NCI-H82 treated with DMSO at 0.1 percent for 48 hours (cell line): ENCODE measurements at regions not wholly inside any gene's neighbourhood (a gene's known extent, or its start where the extent isn't known, plus 50 kb on each side); places are given as distances from the start of the nearest gene placed in this dataset.

Source experiments
- DNase-seq: peaks from one replicate; lab custom pipeline; 2025; ENCODE audit not compliant: unreplicated experiment; lab: John Stamatoyannopoulos, UW

DNA sequence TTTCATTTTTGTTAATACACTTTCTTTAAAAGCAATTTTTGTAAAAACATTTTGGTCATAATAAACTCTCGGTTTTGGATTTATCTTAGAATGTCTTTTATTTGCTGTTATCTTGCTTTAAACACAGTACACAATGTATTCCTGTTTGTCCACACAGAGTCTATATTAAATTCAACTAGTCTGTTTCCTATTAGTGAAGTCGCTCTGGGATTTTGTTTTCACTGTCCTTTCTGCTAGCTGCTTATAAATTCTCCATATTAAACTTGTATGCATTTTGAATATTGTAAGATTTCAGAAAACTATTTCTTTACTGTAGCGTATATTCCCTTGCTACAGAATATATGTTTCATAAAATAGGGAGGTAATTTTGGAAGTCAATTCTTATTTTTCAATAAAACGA is 630.2 kb downstream of the HDGFL1 start:
- DNase-seq = no peak

DNA sequence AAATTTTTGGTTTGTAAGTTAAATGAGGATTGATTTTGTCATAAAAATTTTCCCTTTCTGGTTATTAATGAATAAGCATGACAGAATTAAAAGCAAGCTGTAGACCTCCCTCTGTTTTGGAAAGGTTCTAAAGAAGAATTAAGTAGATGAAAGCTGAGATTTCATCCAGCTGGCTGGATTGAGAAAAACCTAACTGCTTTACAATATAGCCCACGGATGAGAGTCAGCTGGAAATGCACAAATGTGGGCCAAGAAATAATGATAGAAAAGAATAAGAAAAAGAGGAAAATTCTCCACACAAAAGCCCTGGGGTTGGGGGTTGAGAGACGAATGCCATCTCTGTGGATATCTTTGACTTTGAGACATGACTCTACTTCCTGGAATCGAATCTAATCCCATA is 631.6 kb downstream of the HDGFL1 start:
- DNase-seq = no peak

DNA sequence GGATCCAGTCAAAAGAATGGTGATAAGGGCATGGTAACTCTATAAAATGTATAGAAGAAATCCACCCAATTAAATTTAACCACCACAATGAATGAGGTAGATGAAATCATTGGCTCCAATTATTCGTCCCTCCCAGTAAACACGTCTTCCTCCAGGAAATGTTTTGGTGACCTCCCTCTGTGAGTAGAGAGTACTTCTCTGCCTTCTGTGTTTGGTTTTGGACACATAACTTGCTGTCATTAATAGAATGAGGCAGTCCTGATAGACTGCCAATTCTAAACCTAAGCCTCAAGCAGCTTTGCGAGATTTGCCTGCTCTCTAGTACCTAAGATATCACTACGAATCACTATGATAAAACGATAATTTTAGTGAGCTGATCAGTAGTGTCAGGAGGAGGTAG is 632.8 kb downstream of the HDGFL1 start:
- no peak for DNase-seq

DNA sequence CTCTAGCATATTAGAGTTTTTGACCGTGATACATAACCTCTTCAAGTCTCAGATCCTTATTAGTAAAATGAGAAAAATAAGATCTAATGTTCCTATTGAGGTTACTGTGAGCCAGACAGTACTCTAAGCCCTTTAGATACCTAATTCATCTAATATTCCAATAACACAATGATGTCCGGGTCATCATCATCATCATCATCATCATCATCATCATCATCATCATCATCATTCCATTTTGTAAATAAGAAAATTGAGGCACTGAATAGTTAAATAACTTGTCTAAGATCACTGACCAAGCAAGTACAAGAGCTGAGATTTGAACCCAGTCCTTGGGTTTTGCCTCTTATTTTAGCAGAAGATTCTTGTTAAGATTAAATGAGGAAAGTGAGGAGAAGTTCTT is 643.0 kb downstream of the HDGFL1 start:
- no peak for DNase-seq

DNA sequence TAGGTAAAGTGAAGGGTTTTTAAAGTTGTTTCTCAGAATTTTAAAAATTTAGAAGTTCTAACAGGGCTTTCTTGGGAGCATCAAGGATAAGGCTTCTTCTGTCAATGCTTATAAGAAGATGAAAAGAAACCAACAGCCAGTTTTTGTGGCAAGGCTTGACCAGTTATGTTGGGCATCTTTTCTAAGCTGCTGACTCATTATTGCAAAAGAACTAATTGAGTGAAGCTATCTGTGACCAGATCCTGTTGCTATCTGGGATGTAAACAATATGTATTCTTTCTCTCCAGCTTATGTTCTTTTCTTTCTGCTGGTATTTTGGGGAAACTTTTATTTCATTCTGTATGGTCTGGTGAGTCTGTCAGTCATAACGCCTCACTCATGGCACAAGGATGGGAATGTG is 643.8 kb downstream of the HDGFL1 start:
- no peak for DNase-seq

DNA sequence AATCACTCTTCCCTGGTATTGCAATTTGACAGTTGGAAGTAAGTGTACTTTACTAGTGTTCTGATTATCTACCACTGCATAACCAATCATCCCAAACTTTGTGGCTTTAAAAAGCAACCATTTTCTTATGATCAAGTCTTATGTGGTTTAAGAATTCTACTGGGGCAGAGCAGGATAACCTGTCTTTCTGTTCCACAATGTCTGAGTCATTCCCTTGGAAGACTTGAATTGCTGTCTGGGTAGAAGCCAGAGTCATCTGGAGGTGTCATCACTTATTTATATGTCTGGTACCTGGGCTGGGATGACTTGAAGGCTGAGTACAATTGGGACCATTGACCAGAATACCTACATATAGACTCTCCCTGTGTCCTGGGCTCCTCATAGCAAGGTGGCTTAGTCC is 644.3 kb downstream of the HDGFL1 start:
- DNase-seq = no peak

DNA sequence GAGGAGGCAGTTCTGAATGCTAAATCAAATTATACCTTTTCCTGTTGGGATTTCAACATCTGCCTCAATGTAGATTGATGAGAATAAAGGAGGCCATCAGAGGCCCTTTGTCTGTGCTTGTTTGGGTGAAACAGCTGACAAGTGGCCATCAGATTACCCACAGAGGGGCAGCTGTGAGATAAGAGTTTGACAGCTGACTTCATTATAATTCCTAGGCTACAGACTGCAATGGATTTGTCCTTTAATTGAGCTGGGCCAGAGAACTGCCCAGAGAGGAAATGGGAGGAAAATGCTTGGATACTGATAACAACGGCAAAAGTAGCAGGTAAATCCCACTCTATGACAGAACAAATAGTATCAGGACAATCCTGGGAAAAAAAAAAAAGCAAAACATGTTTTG is 649.4 kb downstream of the HDGFL1 start:
- peak; percentile 40 for DNase-seq

DNA sequence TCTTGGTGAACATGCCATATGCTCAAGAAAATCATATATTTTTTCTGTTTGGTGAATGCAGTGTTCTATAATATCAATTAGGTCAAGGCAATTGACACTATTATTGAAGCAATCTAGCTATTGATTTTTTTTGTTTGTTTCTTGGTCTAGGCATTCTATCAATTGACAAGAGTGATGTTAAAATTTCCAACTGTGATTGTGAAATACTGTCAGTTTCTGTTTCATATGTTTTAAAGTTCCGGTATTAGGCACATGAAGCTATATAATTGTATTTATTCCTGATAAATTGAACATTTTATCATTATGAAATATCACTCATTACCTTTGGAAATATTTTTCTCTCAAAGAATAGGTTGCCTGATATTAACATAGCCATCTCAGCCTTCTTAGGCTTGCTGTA is 653.4 kb downstream of the HDGFL1 start:
- DNase-seq = no peak

DNA sequence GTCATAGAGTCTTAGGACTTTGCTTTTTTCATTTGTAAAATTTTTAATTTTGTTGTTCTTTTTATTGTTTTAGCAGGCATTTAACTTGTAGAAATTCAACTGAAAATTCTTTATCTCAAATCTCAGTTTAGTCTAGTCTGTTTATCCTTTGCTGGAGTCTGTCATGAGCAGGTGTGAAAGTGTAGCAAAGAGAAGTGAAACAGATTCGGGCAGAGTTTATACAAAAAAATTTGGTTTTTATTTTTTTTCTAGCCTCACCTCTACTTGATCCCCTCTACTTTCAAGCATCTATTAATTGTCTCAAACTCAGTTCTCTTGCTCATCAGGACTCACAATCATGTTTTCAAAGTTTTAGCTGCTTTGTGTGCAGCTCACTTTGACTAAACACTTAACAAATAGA is 655.2 kb downstream of the HDGFL1 start:
- no peak for DNase-seq

DNA sequence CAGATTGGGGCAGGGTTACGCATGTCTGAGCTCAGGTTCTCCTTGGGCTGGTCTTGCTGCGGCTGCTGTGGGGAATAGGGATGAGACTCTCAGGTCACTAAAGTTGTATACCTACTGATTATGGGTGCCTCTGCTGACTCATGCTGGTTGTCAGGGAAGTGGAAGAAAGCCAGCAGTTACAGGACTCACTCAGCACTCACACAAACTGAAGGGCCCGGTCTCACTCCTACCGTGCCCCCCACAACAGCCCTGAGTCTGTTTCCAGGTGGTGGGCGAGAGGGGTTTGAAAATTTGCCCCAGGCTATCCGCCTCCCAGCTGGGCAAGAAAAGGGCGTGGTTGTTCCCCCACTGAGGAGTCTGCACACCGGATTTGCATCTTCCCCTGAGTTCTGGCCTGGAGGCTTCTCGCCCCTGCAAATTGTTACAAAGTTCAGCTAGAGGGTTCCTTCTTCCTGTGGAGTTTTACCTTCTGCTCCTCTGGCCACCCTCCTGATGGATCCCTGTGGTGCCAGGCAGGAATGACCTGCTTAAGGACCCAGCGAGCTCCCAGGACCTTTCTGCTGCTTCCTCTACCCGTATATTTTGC is 659.2 kb downstream of the HDGFL1 start:
- no peak for DNase-seq

DNA sequence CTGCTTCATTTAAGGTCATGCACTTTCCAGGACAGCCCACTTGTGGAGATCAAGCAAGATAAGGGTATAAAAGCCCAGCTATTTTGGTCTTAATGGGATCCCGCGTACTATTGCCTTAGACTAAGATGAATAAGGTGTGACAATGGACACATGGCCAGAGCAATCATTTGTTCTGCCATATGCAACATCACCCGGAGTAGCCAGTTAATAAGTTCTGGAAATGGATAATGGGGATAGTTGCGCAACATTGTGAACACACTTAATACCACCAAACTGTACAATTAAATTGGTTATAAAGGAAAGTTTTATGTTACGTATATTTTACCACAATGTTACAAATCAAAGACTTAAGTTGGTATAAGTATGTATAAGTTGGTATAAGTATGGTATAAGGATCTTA is 674.5 kb downstream of the HDGFL1 start:
- no peak for DNase-seq

DNA sequence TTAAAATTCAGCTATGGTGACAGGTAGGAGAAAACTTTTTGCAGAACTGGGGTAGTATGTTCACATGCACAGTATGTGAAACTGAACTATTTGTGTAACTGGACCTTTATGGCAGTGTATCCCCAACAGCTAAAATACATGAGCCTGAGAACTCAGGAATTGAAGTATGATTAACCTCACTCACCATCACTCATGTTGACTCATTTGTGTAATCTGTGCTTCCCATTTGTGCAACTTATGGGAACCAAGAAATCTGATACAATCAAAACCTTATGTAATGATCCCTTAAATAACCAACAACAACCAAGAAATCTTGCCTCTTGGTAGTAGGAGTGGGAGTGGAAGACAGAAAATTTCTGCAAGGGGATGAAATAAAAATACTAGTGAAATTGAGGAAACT is 674.9 kb downstream of the HDGFL1 start:
- no peak for DNase-seq

DNA sequence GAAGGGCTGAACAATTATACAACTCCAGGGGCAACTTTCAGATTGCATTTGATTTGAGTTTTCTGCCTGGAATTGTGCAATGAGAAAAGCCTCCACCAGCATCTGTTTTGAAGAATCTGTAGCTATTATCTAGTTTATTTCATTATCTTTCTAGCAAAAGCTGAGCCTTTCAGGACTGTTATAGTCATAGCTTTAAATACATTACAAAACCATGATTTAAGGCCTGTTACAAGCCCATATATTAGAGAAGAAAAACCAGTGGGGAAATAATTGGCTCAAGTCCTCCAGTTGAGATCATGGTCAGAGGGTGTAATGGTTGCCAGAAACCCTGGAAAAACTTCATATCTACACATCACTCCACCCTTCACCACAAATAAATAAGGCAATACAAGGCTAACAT is 676.2 kb downstream of the HDGFL1 start:
- DNase-seq = no peak

DNA sequence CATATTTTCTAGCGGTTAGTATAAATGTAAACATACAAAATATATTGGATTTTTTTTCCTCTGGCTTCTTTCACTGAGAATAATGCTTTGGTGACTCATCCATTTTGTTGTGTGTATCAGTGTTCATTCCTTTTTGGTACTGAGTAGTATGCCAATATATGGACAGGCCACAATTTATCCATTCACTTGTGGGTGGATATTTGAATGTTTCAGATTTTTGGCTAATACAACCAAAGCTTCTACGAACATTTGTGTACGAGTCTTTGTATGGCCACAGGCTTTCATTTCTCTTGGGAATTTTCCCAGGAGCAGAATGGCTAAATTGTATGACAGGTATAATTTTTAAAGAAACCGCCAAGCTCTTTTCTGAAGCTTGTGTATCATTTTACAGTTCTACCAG is 677.5 kb downstream of the HDGFL1 start:
- DNase-seq = no peak

DNA sequence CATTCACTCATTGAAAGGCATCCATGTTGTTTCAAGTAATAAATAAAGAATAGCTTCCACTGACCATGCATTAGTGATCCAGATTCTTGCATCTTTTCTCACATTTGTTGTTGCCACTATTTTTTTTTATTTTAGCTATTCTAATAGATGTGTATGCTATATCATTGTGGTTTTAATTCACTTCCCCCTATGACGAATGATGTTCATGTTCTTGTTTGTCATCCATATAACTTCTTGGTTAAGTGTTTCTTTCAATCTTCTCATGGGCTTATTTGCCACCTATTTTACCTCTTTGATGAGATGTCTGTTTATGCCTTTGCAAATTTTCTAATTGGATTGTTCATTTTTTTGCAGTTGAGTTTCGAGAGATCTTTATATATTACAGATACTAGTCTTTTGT is 681.2 kb downstream of the HDGFL1 start:
- no peak for DNase-seq

DNA sequence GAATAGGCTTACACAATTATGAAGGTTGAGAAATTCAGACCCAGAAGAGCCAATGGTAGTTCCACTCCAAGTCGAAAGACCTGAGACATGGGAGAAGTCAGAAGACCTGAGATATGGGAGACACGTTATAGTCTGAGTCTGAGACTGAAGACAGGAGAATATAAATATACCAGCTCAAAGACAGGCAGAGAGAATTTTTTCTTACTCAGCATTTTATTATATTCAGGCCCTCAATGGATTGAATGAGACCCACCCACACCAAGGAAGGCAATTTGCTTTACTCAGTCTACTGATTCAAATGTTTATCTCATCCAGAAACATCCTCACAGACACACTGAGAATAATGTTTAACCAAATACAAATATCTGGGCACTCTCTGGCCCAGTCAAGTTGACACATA is 693.5 kb downstream of the HDGFL1 start:
- no peak for DNase-seq

DNA sequence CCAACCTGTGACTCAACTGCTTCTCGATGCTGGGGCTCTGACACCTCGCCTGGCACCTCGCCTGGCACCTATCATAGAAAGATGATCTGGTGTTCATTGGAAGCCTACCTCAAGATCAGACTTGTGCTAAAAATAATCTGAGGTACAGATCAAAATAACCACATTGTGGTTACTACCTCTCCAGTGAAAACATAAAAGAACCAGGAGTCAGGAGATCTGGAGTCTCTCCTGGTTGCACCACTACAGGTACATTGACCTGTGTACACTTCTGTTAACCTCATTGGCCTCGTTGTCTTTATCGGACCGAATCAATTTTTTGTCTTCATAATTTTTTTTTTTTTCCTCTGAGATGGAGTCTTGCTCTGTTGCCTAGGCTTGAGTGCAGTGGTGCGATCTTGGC is 695.9 kb downstream of the HDGFL1 start:
- no peak for DNase-seq

DNA sequence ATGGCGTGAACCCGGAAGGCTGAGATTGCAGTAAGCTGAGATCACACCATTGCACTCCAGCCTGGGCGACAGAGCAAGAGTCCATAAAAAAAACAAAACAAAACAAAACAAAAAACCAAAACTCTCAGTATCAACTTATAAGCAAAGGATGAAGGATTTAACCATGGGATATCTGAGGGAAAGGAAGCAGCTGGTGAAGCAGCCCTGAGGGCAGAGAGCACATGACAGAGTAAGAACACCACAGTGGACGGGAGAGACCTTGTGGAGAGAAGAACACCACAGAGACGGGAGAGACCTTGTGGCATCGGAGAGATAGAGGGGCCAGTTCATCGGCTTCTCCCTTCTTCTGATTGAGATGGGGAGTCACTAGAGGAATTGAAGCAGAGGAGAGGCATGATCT is 697.2 kb downstream of the HDGFL1 start:
- DNase-seq = no peak

DNA sequence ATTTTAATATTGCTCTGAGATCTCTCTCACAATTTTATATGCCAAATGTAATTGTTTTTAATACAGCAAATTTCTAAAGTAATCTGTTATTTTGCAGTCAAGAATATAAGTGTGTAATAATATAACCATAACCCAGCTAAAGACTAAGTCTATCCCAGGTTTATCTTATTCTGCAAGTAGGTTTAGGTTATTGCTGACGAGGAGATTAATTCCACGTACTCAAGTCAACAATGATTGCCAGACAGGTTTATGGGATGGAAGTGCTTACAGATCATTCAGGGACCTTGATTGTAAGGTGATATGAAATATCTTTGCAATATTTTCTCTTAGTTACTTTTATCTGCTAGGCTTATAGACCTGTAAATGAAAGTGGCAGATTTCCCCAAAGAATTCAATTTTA is 698.3 kb downstream of the HDGFL1 start:
- no peak for DNase-seq

DNA sequence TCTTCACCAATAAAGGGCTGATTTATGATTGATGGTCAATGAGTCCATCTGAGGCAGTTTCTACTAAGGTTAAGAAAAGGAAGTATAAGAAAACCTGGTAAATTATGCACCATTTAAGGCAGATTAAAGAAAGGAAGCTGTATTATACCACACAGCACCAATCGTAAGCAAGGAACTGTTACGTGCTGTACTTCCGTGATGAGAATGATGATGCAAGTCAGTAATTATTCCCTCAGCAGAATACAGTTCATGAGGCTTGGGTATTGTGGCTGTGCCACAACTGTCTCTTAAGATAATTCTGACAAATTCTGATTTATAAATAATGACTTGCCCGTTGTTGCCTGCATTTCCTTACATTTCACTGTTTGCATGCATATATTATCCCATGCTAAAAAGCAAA is 699.0 kb downstream of the HDGFL1 start:
- DNase-seq = no peak

DNA sequence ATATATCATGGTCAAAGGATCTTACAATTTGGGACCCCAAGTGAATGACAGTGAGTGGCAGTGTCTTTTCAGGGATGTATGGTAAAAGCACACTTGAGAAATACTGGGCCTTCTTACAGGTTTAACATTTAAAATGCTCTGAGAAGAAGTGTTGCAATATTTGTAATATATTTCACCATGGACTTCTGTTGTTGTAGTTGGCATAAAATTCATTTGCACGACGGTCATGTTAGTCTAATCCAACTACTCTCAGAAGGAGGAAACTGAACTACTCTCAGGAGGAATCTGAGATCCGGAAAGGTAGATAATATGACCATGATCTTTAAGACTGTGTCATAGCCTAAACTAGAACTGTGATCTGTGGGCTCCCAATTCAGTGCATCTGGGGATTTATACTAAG is 700.1 kb downstream of the HDGFL1 start:
- DNase-seq = no peak

DNA sequence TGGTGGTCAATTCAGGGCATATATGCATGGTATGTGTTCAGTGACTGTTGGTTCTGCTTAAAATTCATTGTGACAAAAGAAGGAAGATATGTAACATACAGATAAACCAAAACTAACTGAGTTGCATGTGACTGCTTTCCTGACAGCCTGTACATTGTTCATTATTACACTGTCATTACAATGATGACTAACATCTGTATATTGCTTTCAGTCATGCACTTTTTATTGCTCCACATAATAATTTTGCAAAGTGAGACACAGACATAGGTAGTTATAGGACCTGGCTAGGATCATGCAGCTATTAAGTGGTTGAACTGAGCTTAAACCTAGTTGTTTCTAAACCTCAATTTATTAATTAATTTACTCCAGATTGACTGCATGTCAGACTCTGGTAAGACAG is 703.2 kb downstream of the HDGFL1 start:
- no peak for DNase-seq

DNA sequence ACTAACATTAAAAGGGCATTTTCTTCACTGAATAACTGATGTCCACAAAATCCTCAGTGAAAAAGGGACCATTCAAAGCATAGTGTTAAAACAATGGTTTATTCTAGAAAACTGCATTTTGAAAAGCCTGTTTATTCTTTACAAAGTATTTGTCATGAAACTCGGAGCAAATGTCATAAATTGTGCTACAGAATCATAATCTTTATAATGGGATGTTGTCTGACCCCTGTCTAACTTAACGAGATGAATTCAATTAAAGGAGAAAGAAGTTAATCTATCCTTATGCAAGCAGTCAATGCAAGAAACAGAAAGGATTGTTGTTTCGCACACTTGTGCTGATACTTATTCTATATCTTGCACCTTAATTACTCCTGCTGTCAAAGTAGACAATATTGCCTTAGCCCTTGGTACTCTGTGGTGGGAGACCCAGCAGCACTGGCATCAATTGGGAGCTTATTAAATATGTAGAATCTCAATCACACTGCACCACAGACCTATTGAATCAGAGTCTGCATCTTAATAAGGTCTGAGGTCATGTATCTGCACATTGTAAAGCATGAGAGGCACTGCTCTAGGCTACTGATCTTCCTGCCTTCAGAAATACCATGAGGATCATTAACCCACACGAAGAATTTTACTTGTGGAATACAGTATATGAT is 708.3 kb downstream of the HDGFL1 start:
- peak; percentile 32 for DNase-seq
